ENCODE measurements at regions not wholly inside any gene's neighbourhood (a gene's known extent, or its start where the extent isn't known, plus 50 kb on each side); places are given as distances from the start of the nearest gene placed in this dataset.

- Histone ChIP-seq H3K27me3 (no peaks in the 10 kb centered on the region), H3K36me3 (no peaks in the 10 kb centered on the region), H3K4me1 (ENCODE audit: low read depth) (peaks cover 55% of the 10 kb centered on the region), H3K27ac (no peak overlapping the region), H3K9me3 (ENCODE audit: low read depth) (no peaks in the 10 kb centered on the region), H3K4me3 (no peak overlapping the region)
- TF ChIP-seq CTCF (IDR thresholded peaks at IDR 0.05; ENCODE audit: low read depth, low read length): no peak
- DNase-seq (ENCODE audit: low read depth in 1 of 2, low spot score in 1 of 2): no peak
Observed at GRCh38 chr16:85435286-85435685, 177.8 kb upstream of the GSE1 start.

- DNase-seq (ENCODE audit: low read depth in 1 of 2, low spot score in 1 of 2): no peak
- Histone ChIP-seq H3K9me3 (ENCODE audit: low read depth) (no peaks in the 10 kb centered on the region), H3K36me3 (no peaks in the 10 kb centered on the region), H3K4me1 (ENCODE audit: low read depth) (peaks cover 51% of the 10 kb centered on the region), H3K4me3 (no peak overlapping the region), H3K27ac (no peak overlapping the region), H3K27me3 (no peaks in the 10 kb centered on the region)
- TF ChIP-seq CTCF (IDR thresholded peaks at IDR 0.05; ENCODE audit: low read depth, low read length): no peak
Observed at GRCh38 chr16:85435700-85436099, 177.4 kb upstream of the GSE1 start.

GRCh38 chr16:85436207-85436606 is 176.9 kb upstream of the GSE1 start:
- TF ChIP-seq CTCF (IDR thresholded peaks at IDR 0.05; ENCODE audit: low read depth, low read length): no peak
- H3K4me3 ChIP-seq: no peak overlapping the region
- no peaks in the 10 kb centered on the region for H3K36me3 ChIP-seq
- H3K4me1 ChIP-seq (ENCODE audit: low read depth): peaks cover 46% of the 10 kb centered on the region
- H3K27ac ChIP-seq: peak overlapping the region; percentile 49
- DNase-seq (ENCODE audit: low read depth in 1 of 2, low spot score in 1 of 2): peak in 1 of 2 donors; percentile 6
- H3K27me3 ChIP-seq: no peaks in the 10 kb centered on the region
- no peaks in the 10 kb centered on the region for H3K9me3 ChIP-seq (ENCODE audit: low read depth)

GRCh38 chr16:85436636-85437165 is 176.4 kb upstream of the GSE1 start:
- Histone ChIP-seq H3K27me3 (no peaks in the 10 kb centered on the region), H3K36me3 (no peaks in the 10 kb centered on the region), H3K4me1 (ENCODE audit: low read depth) (peaks cover 41% of the 10 kb centered on the region), H3K9me3 (ENCODE audit: low read depth) (no peaks in the 10 kb centered on the region), H3K27ac (peak overlapping the region; percentile 49), H3K4me3 (no peak overlapping the region)
- peak in 1 of 2 donors; percentile 29 for DNase-seq (ENCODE audit: low read depth in 1 of 2, low spot score in 1 of 2)
- TF ChIP-seq CTCF (IDR thresholded peaks at IDR 0.05; ENCODE audit: low read depth, low read length): no peak

GRCh38 chr16:85437166-85438052 is 175.7 kb upstream of the GSE1 start:
- H3K4me3 ChIP-seq: no peak overlapping the region
- H3K36me3 ChIP-seq: no peaks in the 10 kb centered on the region
- DNase-seq (ENCODE audit: low read depth in 1 of 2, low spot score in 1 of 2): peak in 1 of 2 donors; percentile 45
- no peaks in the 10 kb centered on the region for H3K27me3 ChIP-seq
- no peak overlapping the region for H3K27ac ChIP-seq
- peaks cover 38% of the 10 kb centered on the region for H3K4me1 ChIP-seq (ENCODE audit: low read depth)
- TF ChIP-seq CTCF (IDR thresholded peaks at IDR 0.05; ENCODE audit: low read depth, low read length): no peak
- H3K9me3 ChIP-seq (ENCODE audit: low read depth): no peaks in the 10 kb centered on the region
